Lower leg skin (tissue), 3 donors: ENCODE measurements at regions not wholly inside any gene's neighbourhood (a gene's known extent, or its start where the extent isn't known, plus 50 kb on each side); places are given as distances from the start of the nearest gene placed in this dataset.

ENCODE experiments used
- POLR2A ChIP-seq, 2 donors: fragments of 450-650 bp; IDR thresholded peaks; one replicate each; pipeline ENCODE4 v1.6.1; 2016 to 2017; ENCODE audit warnings: antibody characterized with exemption in 2 of 2, mild to moderate bottlenecking in 1 of 2, moderate library complexity in 1 of 2
- TF ChIP-seq, protein P1 (sequence below), 3 donors: fragments of 450-650 bp; IDR thresholded peaks; one replicate each; pipeline ENCODE4 v1.5.1; 2016; ENCODE audit warnings: antibody characterized with exemption in 3 of 3, mild to moderate bottlenecking in 3 of 3, moderate library complexity in 2 of 3

DNA sequence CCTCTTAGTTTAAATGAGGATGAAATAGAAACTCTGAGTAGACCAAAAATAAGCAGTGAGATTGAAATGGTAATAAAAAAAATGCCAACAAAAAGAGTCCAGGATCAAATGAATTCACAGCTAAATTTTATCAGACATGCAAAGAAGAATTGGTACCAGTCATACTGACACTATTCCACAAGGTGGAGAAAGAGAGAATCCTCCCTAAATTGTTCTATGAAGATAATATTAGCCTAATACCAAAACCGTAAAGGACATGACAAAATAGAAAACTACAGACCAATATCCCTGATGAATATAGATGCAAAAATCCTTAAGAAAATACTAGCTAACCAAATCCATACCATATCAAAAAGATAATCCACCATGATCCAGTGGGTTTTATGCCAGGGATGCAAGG is 169.8 kb upstream of the CHORDC1 start:
- TF ChIP-seq, protein P1, sequence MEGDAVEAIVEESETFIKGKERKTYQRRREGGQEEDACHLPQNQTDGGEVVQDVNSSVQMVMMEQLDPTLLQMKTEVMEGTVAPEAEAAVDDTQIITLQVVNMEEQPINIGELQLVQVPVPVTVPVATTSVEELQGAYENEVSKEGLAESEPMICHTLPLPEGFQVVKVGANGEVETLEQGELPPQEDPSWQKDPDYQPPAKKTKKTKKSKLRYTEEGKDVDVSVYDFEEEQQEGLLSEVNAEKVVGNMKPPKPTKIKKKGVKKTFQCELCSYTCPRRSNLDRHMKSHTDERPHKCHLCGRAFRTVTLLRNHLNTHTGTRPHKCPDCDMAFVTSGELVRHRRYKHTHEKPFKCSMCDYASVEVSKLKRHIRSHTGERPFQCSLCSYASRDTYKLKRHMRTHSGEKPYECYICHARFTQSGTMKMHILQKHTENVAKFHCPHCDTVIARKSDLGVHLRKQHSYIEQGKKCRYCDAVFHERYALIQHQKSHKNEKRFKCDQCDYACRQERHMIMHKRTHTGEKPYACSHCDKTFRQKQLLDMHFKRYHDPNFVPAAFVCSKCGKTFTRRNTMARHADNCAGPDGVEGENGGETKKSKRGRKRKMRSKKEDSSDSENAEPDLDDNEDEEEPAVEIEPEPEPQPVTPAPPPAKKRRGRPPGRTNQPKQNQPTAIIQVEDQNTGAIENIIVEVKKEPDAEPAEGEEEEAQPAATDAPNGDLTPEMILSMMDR (IDR thresholded peaks at IDR 0.05), result no peak
- no peak for TF ChIP-seq POLR2A (IDR thresholded peaks at IDR 0.05)
